ENCODE measurements at regions not wholly inside any gene's neighbourhood (a gene's known extent, or its start where the extent isn't known, plus 50 kb on each side); places are given as distances from the start of the nearest gene placed in this dataset.

- Histone ChIP-seq H3K9me3 (no peaks in the 10 kb centered on the region), H3K27me3 (replicated peaks; ENCODE audit: insufficient read depth) (no peaks in the 10 kb centered on the region), H3K4me3 (no peak overlapping the region), H3K36me3 (no peaks in the 10 kb centered on the region), H3K4me1 (replicated peaks) (no peaks in the 10 kb centered on the region), H3K27ac (no peak overlapping the region)
- TF ChIP-seq POLR2AphosphoS5 (IDR thresholded peaks at IDR 0.05) (peak; percentile 50), CTCF (IDR thresholded peaks at IDR 0.05) (no peak), POLR2A (IDR thresholded peaks at IDR 0.05) (no peak)
- 25% methylated on average over 5 of the region's 5 CpGs for WGBS
- peak; percentile 36 for DNase-seq (ENCODE audit: low spot score)
- intact Hi-C loops (cut with DNase I), result no loop called here
These were observed 234.6 kb downstream of the USP25 start for GRCh38 chr21:15964236-15964855.

- 100% methylated on average over 2 of the region's 2 CpGs for WGBS
- Histone ChIP-seq H3K36me3 (no peaks in the 10 kb centered on the region), H3K27ac (no peak overlapping the region), H3K27me3 (replicated peaks; ENCODE audit: insufficient read depth) (no peaks in the 10 kb centered on the region), H3K9me3 (no peaks in the 10 kb centered on the region), H3K4me3 (no peak overlapping the region), H3K4me1 (replicated peaks) (no peaks in the 10 kb centered on the region)
- intact Hi-C loops (cut with DNase I), result no loop called here
- no peak for TF ChIP-seq POLR2AphosphoS5 (IDR thresholded peaks at IDR 0.05)
- TF ChIP-seq POLR2A (IDR thresholded peaks at IDR 0.05), result no peak
- TF ChIP-seq CTCF (IDR thresholded peaks at IDR 0.05), result no peak
- DNase-seq (ENCODE audit: low spot score), result no peak
These were observed 236.4 kb downstream of the USP25 start for GRCh38 chr21:15966231-15966630.

DNA sequence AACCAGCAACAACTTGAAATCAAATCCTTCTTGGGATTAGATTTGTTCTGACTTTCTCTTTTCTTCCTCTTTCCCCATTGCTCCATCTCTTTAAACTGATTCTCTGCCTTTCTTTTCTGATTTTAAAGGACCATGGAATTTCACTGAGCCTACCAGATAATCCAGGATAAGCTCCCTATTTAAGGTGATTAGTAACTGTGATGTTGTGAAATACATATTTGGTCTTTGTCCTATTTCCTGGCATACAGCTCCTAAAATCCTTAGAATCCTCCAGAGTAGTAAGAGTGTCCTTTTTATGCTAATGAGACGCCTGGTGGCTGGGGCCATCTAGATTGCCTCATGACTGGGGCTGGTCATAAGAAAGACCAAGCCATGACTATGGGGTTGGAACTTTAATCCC lies 236.9 kb downstream of the USP25 start:
- 100% methylated on average over 1 of the region's 1 CpG for WGBS
- no peak overlapping the region for H3K27ac ChIP-seq
- intact Hi-C loops (cut with DNase I), result no loop called here
- no peak overlapping the region for H3K4me3 ChIP-seq
- no peaks in the 10 kb centered on the region for H3K4me1 ChIP-seq (replicated peaks)
- TF ChIP-seq CTCF (IDR thresholded peaks at IDR 0.05) (no peak), POLR2A (IDR thresholded peaks at IDR 0.05) (no peak), POLR2AphosphoS5 (IDR thresholded peaks at IDR 0.05) (no peak)
- no peaks in the 10 kb centered on the region for H3K9me3 ChIP-seq
- DNase-seq (ENCODE audit: low spot score), result no peak
- no peaks in the 10 kb centered on the region for H3K36me3 ChIP-seq
- no peaks in the 10 kb centered on the region for H3K27me3 ChIP-seq (replicated peaks; ENCODE audit: insufficient read depth)

DNA sequence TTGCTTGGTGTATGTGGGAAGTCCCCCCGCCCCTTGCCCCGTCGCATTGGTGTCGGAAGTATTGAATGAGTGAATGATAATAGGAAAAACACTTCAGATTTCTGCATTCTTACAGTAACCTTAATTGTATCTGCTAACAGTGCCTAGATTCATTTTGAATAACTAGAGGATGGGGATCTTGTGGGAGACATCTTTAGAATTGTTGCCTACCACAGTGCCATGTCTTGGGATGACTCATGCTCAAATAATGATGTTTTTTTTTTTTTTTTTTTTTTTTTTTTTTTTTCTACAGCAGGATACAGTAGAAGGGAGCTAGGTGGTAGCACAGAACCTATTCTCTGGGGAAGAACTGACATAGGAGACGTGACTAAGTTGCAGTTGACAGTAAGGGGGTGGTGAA lies 237.9 kb downstream of the USP25 start:
- no peak overlapping the region for H3K4me3 ChIP-seq
- H3K27ac ChIP-seq, result no peak overlapping the region
- DNase-seq (ENCODE audit: low spot score), result no peak
- TF ChIP-seq POLR2A (IDR thresholded peaks at IDR 0.05), result no peak
- TF ChIP-seq CTCF (IDR thresholded peaks at IDR 0.05), result no peak
- no peak for TF ChIP-seq POLR2AphosphoS5 (IDR thresholded peaks at IDR 0.05)
- no peaks in the 10 kb centered on the region for H3K9me3 ChIP-seq
- no peaks in the 10 kb centered on the region for H3K27me3 ChIP-seq (replicated peaks; ENCODE audit: insufficient read depth)
- intact Hi-C loops (cut with DNase I), result no loop called here
- no peaks in the 10 kb centered on the region for H3K36me3 ChIP-seq
- no peaks in the 10 kb centered on the region for H3K4me1 ChIP-seq (replicated peaks)
- WGBS, result 93% methylated on average over 5 of the region's 5 CpGs

GRCh38 chr21:15968776-15969310 lies 239.1 kb downstream of the USP25 start:
- WGBS, result 96% methylated on average over 1 of the region's 1 CpG
- no peaks in the 10 kb centered on the region for H3K4me1 ChIP-seq (replicated peaks)
- intact Hi-C loops (cut with DNase I), result no loop called here
- H3K27ac ChIP-seq, result no peak overlapping the region
- no peaks in the 10 kb centered on the region for H3K27me3 ChIP-seq (replicated peaks; ENCODE audit: insufficient read depth)
- no peak overlapping the region for H3K4me3 ChIP-seq
- no peak for DNase-seq (ENCODE audit: low spot score)
- no peak for TF ChIP-seq POLR2A (IDR thresholded peaks at IDR 0.05)
- TF ChIP-seq POLR2AphosphoS5 (IDR thresholded peaks at IDR 0.05), result no peak
- TF ChIP-seq CTCF (IDR thresholded peaks at IDR 0.05), result no peak
- no peaks in the 10 kb centered on the region for H3K9me3 ChIP-seq
- H3K36me3 ChIP-seq, result no peaks in the 10 kb centered on the region

All from prostate gland (tissue), 2 donors.